GM19239 (cell line): ENCODE measurements at regions not wholly inside any gene's neighbourhood (a gene's known extent, or its start where the extent isn't known, plus 50 kb on each side); places are given as distances from the start of the nearest gene placed in this dataset.

ENCODE experiments used
- DNase-seq: peaks from one replicate; pipeline ENCODE4 v3.0.0; 2011; ENCODE audit warnings: low spot score; ENCODE audit not compliant: insufficient read length
- FAIRE-seq: peaks from 2 replicates; lab custom pipeline; 2011; peaks lifted over from hg19 to GRCh38; lab: Jason Lieb, UNC

DNA sequence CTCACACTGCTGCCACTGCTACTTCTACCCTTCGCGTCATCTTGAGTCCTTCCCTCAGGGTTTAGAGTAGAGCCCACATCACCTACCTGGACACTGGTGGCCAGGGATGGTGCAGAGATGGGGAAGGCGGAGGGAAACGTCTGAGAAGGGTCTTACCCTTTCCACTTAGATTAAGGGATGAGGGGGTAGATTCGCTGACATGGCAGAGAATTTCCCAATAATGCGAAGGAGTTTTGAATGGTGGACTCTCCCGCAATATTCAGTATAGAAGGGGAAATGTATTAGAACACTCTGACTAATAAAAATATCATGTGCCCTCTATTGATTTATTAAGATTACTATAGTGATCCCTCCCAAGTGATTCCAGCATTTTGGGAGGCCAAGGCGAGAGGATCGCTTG lies 209.5 kb upstream of the KIAA1217 start:
- DNase-seq (no peak), FAIRE-seq (no peak)

DNA sequence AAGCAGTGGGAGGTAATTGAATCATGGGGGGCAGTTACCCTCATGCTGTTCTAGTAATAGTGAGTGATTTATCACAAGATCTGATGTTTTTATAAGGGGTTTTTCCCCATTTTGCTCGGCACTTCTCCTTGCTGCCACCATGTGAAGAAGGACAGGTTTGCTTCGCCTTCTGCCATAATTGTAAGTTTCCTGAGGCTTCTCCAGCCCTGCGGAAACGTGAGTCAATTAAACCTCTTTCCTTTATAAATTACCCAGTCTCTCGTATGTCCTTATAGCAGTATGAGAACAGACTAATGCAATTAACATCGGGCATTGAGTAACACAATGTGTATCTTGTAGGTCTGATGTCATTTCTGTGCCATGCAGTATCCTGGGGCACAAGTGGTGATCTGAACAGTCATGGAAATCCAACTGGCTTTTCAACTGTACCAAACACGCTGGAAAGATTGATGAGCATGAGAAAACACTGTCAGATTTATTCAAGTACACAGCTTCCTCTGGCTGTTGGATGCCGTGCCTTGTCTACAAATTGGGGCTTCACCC lies 208.6 kb upstream of the KIAA1217 start:
- no peak for DNase-seq
- no peak for FAIRE-seq

DNA sequence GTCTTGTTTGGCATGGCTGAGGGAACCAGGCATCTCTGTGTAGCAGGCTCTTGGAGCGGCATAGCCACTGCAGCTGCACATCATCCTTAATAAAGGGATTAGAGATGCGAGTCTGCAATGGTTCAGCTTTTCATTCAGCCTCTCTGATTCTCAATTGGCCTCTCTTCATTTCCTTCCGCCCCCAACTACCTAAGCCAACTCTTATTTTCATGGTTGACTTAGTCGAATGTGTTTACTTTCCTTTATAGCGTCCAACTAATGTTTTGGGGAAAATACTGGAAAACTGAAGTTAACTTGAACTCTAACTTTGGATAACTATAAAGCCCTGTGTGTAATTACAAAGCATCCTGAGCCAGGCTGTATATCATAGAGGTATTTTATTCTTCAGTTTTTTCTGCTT lies 202.2 kb upstream of the KIAA1217 start:
- DNase-seq (no peak), FAIRE-seq (no peak)

DNA sequence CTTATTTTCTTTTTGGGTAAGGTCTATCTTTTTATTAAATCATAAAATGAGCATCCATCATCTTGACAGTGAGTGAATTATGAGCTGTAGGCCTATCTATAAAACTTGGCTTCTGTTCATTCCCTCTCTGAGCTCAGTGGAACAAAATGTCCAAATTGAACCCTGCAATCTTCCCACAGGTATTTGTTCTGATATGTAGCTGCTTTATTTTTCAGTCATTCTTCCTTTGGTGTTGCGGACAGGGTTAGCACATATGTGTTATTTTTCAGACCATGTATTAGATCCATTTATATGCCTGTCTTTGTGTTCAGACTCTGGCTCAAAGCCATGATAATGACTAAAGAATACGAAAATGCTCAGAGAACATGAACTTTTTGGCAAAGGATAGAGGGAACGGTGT lies 201.6 kb upstream of the KIAA1217 start:
- no peak for DNase-seq
- no peak for FAIRE-seq

DNA sequence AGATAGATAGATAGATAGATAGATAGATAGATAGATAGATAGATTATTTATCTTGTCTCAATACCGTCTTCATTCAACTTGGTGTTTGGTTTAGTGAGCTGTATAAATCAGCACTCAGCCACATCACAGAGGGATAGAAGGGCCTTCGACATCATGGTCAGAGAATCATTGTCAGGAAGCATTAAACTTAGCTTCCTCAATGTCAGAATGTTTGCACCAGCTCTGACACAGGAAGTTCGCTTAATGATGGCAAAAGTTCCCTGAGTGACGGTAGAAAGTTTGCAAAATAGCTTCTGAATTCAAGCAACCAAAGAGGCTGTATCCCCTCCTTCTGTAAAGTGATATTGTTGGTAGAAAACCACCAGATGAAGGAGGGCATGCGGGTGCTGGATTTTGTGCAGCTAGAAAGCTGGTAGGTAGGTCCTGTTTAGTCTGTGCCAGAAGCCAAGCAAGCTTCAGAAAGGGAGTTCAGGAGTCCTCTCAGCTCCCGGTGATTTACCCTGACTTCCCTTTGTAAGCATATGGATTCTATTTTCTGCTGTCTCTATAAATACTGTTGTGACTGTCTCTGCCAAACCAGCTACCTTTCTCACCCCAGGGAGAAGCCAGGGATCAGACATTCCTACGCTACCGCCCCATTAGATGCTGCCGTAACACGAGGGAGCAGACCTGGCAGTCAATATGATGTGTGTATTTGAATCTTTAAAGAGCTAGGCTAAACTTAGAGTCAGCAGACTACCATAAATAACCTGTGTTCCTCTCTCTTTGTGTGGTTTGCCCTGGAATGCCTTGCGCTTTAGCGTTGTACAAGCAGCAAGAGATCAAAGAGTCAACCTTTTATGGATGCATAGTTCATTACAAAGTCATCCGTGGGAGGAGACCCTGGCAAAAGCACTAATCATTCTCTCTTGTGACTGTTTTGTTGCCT lies 200.5 kb upstream of the KIAA1217 start:
- DNase-seq (no peak), FAIRE-seq (no peak)

DNA sequence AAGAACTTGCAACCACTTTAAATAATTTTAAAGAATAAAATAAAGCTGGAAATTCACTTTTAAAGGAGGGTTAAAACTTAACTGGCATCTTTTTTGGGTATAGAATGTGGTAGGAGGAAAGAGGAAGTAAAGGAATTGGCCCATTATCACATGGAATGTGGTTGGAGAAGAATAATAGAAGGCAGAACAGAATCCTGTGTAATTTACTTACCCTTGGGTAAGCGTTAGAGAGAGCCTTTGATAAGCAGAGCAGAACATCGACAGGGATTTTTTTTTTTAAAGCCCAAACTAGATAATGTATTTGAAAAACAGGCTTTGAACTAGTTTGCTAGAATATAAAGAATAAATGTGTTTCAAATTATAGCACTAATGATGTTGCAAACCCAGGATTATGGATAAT lies 199.8 kb upstream of the KIAA1217 start:
- FAIRE-seq (no peak), DNase-seq (no peak)

DNA sequence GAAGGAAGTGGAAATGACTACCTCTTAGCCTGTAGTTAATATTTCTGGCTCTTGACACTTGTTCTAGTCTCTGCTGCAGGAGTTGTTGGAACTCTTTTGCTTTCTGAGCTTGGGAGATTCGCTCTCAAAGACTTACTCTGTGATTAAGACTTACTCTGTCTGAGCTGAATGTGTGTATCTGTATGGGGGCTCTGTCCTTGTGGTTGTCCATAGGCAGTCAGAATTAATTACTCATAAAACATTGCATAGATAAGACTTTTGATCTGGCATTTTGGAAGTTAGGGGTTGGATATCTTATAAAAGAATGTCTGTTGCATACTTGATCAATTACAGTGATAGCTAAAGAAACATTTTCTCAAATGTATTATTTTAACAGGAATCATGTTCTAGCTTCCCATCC lies 199.2 kb upstream of the KIAA1217 start:
- FAIRE-seq = no peak
- DNase-seq = no peak

DNA sequence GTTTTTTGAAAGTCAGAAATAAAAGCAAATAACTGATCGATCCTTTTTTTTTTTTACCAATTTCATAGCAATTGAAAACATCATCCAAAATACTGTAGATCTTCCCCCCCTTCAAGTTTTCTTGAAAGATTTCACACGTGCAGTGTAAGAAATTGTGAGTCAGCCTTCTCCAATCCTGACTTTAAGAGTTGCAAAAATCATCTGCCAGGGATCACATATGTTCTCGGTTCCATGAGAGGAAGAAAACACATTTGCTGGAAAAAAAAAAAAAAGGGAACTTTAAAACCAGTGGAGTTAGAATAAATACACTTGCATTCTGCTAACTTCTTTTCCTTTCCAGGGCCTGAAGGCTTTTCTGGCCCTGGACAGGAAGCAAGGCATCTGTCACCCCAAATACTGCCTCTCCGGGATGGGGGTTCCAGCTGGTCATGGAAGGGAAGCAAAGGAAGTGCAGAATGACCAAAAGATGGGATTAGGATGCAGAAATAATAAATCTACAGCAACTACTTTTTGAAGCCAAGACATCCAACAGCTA lies 198.4 kb upstream of the KIAA1217 start:
- DNase-seq = no peak
- FAIRE-seq = no peak

DNA sequence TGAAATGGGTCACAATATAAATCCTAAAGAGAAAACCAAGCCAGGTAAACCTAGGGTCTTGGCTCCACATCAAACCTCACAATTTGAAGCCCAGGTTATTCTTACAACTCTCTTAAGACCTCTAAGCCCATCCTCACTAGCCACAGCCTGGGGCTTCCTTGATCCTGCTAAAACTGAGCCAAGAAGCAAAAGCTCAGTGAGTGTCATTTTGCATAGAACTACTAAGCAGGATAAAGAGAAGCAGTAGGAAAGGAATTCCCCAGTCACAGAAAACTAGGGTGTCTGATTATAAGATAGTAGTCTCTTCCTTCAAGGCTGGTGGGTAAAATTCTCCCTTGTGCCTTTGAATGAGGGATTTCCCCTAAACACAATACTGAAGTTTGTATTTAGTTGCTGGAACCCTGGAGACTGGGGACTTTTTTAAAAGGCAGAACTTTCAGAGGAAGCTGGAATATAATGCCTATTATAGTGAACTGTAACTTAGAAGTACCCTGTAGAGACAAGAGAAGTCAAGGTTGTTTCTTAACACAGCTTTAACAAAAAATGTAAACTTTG lies 196.6 kb upstream of the KIAA1217 start:
- no peak for DNase-seq
- no peak for FAIRE-seq

DNA sequence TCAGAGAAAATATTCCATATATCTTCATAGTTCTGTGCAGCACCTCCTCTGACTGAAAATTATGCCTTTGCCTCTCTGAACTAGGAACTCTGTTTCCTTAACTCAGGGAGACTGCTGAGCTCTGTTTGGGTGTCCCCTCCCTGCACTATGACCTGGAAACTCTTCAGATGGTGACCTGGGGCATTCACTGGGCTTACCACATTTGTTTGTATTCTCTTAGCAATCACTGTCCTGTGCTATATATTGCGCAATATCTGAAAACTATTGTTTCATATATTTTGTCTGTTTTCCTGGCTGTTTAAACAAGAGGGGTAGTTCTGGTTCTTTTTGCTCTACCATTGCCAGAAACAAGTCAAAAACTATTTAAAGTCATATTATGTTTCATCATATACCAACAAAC lies 181.8 kb upstream of the KIAA1217 start:
- FAIRE-seq (no peak), DNase-seq (no peak)

DNA sequence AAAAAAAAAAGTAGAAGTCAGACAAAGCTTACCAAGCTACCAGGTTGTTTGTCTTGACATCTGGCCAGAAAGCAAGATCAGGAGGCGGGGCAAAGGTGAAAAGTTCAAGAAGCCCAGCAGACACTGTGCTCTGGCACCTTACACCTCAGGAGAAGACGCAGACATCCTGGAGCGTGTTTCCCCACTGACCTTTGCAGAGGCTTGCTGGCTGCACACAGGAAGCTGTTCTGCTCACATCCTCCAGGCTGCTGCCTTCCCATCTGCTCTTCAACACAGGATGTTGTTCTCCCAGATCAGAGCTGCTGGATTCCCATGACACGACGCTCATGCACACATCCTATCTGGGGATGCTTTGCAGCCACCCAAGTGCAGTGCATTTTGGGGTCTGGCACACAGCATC lies 174.4 kb upstream of the KIAA1217 start:
- DNase-seq (no peak), FAIRE-seq (no peak)

DNA sequence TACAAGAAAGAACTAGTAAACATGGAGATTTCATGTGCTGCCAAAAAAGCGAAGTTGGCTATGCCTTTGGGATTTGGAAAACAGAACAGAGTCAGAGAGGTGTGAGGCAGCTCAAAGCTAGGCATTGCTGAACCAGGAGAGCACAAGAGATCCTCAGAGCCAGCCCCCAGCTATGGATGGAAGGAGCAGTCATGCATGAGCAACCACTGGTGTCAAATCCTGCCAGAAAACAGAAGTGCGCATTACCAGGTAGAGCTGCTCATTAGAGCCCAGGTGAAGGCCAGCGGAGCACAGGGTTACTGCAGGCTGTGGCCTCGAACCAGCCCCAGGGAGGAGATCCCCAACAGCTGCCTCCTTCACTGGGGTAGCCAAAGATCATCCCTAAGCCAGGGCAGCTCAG lies 173.2 kb upstream of the KIAA1217 start:
- DNase-seq = no peak

DNA sequence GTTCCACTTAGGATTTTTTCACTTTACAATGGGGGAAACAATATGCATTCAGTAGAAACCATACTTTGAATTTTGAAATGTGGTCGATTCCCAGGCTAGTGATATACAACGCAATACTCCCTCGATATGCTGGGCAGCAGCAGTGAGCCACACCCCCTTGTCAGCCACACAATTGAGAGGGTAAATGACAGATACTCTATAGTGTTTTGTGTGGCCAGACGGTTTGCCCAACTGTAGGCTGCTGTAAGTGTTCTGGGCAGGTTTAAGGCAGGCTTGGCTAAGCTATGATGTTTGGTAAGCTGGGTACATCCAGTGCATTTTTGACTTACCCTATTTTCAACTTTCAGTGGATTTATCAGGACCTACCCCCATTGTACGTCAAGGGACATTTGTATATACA lies 169.6 kb upstream of the KIAA1217 start:
- FAIRE-seq (no peak), DNase-seq (no peak)

More for the DNA sequence above, 173.2 kb upstream of the KIAA1217 start:
- FAIRE-seq = no peak

DNA sequence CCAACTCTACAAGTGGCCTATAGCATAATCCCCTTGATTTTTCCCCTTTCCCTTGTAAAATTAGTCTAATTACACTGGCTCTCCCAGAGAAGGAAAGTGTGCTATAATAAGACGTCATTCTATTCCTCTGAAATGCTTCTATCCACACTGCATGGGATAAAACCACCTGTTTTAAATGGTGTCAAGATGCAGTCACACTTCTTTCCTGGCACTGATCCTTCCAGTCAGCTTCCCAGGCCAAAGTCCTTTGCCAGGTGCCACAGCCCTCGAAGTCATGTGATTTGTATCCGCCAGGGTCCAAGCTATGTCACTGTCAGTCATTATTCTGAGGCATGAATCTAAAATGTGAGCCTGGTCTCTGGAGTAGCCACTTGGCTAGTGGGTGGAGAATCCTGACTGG lies 169.0 kb upstream of the KIAA1217 start:
- FAIRE-seq = no peak
- no peak for DNase-seq

DNA sequence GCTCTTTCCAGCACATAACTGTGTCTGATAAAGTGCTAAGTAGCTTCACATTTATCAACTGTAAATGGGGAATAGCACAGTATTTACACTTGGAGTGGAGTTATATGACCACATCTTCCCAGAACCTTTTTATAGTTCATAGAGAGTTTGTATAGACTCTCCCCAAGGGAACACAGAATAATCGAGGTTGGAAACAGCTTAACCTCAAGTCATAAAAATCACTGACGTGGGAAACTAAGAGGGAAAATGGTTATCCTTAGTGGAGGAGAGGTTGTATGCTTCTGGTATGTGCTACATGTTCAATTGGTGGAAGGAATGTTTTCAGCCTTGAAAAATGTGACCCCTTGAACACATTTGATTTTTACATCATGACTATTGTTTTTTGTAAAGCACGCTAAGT lies 167.9 kb upstream of the KIAA1217 start:
- FAIRE-seq = no peak

DNA sequence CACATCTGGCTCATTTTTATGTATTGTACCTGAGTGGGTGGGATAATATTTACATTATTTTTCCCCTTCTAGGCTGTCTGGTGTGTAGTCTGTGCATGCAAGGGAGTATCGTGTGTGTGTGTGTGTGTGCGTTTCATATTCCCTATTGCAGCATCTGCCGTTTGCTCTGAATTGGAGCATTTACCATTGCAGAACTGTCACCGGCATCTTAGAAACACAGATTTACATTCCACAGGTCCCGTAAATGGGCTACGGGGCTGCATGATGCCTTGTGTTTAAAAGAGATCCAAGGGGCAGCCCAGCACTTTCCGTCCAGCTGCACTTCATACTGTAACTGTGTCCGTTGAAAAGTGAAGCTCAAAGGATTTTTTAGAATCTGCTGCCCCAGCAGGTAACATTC lies 167.1 kb upstream of the KIAA1217 start:
- FAIRE-seq (no peak), DNase-seq (no peak)

More for the DNA sequence above, 167.9 kb upstream of the KIAA1217 start:
- no peak for DNase-seq

DNA sequence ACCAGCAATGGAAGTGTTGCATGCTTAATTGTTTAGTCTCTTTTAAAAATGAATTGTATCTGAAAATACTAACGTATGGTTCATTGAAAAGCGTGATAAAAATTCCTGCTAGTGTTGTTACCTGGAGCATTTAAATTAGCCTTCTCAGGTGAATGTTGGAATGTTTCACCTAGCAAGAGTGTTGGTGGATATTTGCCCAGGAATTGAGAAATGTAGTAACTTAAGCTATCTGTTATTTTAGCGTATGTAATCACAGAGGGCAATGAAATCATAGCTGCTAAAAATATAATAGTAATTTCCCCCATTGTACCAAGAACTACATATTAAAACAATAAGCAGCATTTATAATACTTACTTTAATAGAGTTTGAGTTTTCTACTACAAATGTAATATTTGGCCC lies 166.1 kb upstream of the KIAA1217 start:
- no peak for FAIRE-seq
- no peak for DNase-seq

DNA sequence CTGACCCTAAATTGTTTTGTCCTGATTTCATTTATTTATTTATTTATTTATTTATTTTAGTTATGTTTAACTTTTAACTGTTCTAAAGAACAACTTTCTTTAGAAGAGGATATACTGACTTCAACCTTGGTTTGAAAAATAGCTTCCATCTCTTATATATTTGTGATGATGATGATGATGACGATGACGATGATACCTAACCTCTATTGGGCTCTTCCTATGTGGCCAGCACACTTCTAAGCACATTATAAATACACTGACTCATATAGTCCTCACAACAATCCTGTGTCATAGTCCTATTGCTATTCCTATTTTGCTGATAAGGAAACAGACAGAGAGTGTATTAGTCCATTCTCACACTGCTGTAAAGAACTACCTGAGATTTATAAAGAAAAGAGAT lies 162.9 kb upstream of the KIAA1217 start:
- FAIRE-seq (no peak), DNase-seq (no peak)

DNA sequence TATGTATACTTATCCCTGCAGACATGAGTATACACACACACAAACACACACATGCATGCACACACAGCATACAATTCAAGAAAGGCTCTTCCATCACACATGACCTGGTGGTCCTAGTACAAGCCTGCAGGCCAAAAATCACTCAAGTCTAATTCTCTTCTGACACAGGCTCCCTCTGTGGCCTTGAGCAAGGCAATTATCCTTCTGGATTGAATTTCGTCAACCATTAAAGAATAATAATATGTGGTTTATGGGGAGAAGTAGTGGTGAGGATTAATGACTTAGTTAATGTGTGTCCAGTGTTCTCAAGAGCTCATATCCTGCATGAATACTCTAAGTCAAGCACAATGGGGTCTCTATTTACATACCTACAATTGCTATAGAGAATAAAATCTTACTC lies 161.8 kb upstream of the KIAA1217 start:
- no peak for FAIRE-seq
- no peak for DNase-seq

DNA sequence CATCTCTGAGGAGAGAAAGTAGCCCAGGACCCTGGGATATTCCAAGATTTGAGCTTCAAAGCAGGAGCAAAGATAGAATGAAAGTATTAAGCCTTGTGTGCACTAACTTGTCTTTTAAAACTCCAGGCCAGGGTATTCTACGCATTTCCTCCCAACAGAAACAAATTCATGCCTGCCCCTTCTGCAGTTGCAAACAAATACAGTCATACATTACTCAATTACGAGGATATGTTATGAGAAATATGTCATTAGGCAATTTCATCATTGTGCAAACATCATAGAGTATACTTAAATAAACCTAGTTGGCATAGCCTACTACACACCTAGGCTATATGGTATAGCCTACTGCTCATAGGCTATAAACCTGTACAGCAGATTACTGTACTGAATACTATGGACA lies 154.5 kb upstream of the KIAA1217 start:
- FAIRE-seq (no peak), DNase-seq (no peak)

DNA sequence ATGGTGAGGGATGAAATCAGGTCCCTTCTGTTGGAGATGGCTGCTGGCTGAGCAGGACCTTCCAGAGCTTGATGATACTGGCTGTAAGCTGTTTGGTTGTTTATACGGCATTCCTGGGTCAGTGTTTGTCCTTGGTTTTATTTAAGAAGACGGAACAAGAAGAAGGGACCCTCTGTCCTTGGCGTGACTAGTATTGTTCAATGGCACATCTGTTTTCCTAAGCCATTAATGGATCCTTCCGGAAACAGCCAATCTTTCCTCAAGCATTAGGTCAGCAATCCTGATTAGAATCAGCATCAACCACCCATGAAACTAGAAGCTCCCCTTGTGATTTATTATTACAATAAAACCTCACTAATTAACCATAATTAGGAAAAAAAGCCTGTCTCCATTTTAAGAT lies 128.7 kb upstream of the KIAA1217 start:
- DNase-seq = no peak
- no peak for FAIRE-seq
